ENCODE measurements at regions not wholly inside any gene's neighbourhood (a gene's known extent, or its start where the extent isn't known, plus 50 kb on each side); places are given as distances from the start of the nearest gene placed in this dataset.

DNA sequence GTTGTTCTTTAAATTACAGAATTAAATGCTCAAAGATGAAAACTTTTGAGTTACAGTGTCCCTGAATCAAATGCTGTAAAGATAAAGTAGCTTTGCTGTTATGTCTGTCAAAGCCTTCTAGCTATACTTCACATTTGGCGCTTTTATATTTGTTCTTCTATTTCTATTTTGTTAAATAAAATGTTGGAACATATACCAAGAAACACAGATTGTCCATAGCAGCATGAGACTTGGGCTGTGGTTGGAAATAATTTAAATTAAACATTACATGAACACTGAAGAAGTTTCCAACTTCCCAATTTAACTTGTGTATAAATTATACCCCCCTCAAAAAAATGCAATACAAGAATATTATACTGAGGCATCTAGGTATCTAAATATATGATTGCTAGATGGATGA lies 249.8 kb downstream of the NR2F1-AS1 start:
- no peak for DNase-seq
- TF ChIP-seq GATA1 (IDR thresholded peaks at IDR 0.05; ENCODE audit: low read depth, low read length) (no peak), POLR2A (IDR thresholded peaks at IDR 0.05; ENCODE audit: low read length) (no peak)

- TF ChIP-seq GATA1 (IDR thresholded peaks at IDR 0.05; ENCODE audit: low read depth, low read length) = no peak
- no peak for TF ChIP-seq POLR2A (IDR thresholded peaks at IDR 0.05; ENCODE audit: low read length)
- no peak for DNase-seq
Measured at GRCh38 chr5:93330506-93330905, 250.5 kb downstream of the NR2F1-AS1 start.

- TF ChIP-seq GATA1 (IDR thresholded peaks at IDR 0.05; ENCODE audit: low read depth, low read length) = no peak
- TF ChIP-seq POLR2A (IDR thresholded peaks at IDR 0.05; ENCODE audit: low read length) = no peak
- no peak for DNase-seq
Measured at GRCh38 chr5:93329756-93330155, 251.3 kb downstream of the NR2F1-AS1 start.

- DNase-seq = no peak
- TF ChIP-seq GATA1 (IDR thresholded peaks at IDR 0.05; ENCODE audit: low read depth, low read length) = no peak
- TF ChIP-seq POLR2A (IDR thresholded peaks at IDR 0.05; ENCODE audit: low read length) = no peak
Measured at GRCh38 chr5:93328833-93329232, 252.2 kb downstream of the NR2F1-AS1 start.

DNA sequence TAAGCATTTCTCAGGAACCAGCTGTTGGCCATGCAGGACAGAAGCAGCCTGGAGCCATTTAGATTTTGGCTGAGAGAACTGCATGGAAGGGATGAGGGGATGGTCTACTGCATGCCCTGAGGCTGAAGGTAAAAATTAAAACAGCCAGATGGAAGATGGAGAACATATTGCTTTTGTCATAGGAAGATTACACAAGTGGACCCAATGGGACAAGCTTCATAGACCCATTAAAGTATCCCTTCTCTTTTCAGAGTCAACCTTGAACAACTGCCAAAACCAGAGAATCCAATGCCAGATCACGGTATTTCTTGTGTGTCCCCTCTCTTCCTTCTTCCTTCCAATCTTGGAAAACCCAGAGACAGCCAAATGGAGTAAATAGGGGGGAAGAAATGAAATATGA lies 253.4 kb downstream of the NR2F1-AS1 start:
- no peak for DNase-seq
- TF ChIP-seq POLR2A (IDR thresholded peaks at IDR 0.05; ENCODE audit: low read length) (no peak), GATA1 (IDR thresholded peaks at IDR 0.05; ENCODE audit: low read depth, low read length) (no peak)

GRCh38 chr5:93325946-93326345 lies 255.1 kb downstream of the NR2F1-AS1 start:
- DNase-seq = no peak
- TF ChIP-seq POLR2A (IDR thresholded peaks at IDR 0.05; ENCODE audit: low read length) = no peak
- TF ChIP-seq GATA1 (IDR thresholded peaks at IDR 0.05; ENCODE audit: low read depth, low read length) = no peak

DNA sequence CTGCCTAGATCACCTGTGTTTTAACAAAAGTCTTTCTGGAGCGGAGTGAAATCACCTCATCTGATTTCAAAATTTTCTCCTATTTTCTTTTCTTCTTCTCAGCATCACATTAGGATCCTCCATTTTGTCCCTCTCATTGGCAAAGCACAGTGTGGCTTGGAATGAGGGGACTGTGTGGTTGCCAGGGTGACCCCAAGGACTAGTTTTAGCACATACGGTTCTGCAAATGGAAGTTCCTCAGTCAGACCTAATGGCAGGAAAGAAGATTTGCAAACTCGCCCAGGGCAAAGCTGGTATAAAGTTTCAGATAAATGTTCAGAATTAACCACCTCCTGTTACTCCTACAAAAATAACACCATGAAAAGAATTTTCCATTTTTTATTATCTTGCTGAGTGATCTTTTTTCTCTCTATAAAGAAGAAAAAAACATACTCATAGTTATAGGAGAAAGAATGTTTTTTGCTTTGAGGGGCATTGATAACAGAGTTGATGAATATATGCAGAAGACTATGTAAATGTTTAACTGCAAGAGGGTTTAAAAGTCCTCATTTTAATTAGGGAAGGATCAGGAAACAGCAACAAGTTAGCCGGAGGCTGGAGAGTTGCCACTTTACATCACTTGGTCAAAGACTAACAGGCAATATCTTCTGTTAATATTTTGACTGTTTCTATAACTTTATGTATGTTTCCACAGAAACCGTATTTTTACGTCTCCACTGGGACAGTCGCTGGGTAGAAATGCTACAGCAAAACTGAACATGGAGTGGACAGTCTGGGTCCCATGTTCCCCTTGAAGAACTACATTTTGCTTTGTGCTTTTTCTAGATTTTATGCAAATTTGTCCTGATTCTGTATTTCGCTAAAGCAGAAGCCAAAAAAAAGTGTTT lies 257.8 kb downstream of the NR2F1-AS1 start:
- DNase-seq = no peak
- no peak for TF ChIP-seq POLR2A (IDR thresholded peaks at IDR 0.05; ENCODE audit: low read length)

DNA sequence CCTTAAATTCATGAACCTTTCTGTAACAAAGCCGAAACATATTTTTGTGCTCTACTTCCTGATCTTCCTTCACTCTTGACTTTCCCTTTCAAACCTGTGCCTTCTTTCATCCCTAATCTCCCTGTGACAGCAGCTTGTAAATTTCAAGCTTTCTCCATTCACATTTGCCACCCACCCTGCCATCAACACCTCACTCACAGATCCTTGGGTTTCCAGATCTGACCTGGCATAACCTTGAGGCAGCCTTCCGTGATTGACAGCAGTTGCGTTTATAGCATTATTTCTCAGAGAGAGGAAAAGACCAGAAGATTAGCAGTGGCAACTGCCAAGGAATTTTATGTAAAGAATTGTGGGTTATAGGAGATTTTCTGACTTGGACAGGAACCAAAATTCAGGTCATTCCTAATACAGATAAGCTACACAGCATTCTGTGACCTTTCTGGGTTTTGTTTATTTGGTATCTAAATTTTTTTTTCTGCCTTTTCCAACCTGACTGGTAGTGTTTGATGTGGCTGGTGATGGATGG lies 260.0 kb downstream of the NR2F1-AS1 start:
- TF ChIP-seq POLR2A (IDR thresholded peaks at IDR 0.05; ENCODE audit: low read length) = no peak
- no peak for TF ChIP-seq GATA1 (IDR thresholded peaks at IDR 0.05; ENCODE audit: low read depth, low read length)
- no peak for DNase-seq

DNA sequence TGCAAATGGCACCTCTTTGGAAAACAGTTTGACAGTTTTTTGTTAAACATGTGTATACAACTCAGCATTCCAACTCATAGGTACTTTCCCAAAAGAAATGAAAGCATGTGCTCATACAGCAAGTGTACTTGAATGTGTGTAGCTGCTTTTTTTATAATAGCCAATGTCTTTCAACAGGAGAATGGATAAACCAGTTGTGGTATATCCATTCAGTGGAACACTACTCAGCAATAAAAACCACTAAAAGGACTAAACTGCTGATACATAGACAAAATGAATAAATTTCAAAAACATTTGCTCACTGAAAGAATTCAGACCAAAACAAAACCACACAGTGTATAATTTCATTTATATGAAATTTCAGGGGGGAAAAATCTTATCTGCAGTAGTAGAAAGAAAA lies 267.3 kb downstream of the NR2F1-AS1 start:
- DNase-seq = no peak
- TF ChIP-seq POLR2A (IDR thresholded peaks at IDR 0.05; ENCODE audit: low read length) (no peak), GATA1 (IDR thresholded peaks at IDR 0.05; ENCODE audit: low read depth, low read length) (no peak)

DNA sequence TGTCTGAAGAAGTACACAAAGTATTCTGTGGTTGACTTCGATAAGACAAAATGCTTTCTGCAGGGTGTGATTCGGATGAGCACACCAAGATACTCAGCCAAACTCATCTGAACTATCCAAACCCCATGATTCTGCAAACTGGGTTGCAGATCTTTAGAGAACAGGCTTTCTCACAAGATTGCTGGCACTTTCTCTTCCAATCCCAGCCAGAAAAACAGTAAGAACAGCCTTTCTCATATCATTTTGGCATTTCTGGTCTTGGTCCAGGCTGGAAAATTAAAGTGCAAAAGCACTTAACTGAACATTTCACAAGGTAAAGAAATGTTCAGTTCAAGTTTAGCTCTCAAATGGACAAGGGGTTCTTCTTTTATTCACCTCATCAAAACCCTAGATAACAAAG lies 269.1 kb downstream of the NR2F1-AS1 start:
- no peak for DNase-seq
- TF ChIP-seq GATA1 (IDR thresholded peaks at IDR 0.05; ENCODE audit: low read depth, low read length) = no peak
- TF ChIP-seq POLR2A (IDR thresholded peaks at IDR 0.05; ENCODE audit: low read length) = no peak

GRCh38 chr5:93307557-93307956 lies 273.5 kb downstream of the NR2F1-AS1 start:
- no peak for DNase-seq

GRCh38 chr5:93305984-93306383 lies 275.0 kb downstream of the NR2F1-AS1 start:
- TF ChIP-seq GATA1 (IDR thresholded peaks at IDR 0.05; ENCODE audit: low read depth, low read length) = no peak
- no peak for TF ChIP-seq POLR2A (IDR thresholded peaks at IDR 0.05; ENCODE audit: low read length)
- DNase-seq = no peak

More at GRCh38 chr5:93307557-93307956, 273.5 kb downstream of the NR2F1-AS1 start:
- TF ChIP-seq GATA1 (IDR thresholded peaks at IDR 0.05; ENCODE audit: low read depth, low read length) (no peak), POLR2A (IDR thresholded peaks at IDR 0.05; ENCODE audit: low read length) (no peak)

GRCh38 chr5:93304456-93305250 lies 276.4 kb downstream of the NR2F1-AS1 start:
- TF ChIP-seq POLR2A (IDR thresholded peaks at IDR 0.05; ENCODE audit: low read length) = no peak
- TF ChIP-seq GATA1 (IDR thresholded peaks at IDR 0.05; ENCODE audit: low read depth, low read length) = no peak
- no peak for DNase-seq

GRCh38 chr5:93303291-93303691 lies 277.7 kb downstream of the NR2F1-AS1 start:
- no peak for TF ChIP-seq GATA1 (IDR thresholded peaks at IDR 0.05; ENCODE audit: low read depth, low read length)
- TF ChIP-seq POLR2A (IDR thresholded peaks at IDR 0.05; ENCODE audit: low read length) = no peak
- DNase-seq = no peak
